IPS DF 4.7 (cell line): ENCODE measurements at regions not wholly inside any gene's neighbourhood (a gene's known extent, or its start where the extent isn't known, plus 50 kb on each side); places are given as distances from the start of the nearest gene placed in this dataset.
A peak's percentile ranks its signal among the peaks of the same experiment; 100 is the strongest.
"Not testable (repeated sequence)": the region's sequence is repeated elsewhere in the genome, so short reads cannot be mapped to it uniquely, and the experiment has no call there.

Experiments used
- DNase-seq: peaks from one replicate; pipeline ENCODE4 v3.0.0-alpha.2; 2013; ENCODE audit warnings: low spot score; ENCODE audit errors: extremely low read depth

DNA sequence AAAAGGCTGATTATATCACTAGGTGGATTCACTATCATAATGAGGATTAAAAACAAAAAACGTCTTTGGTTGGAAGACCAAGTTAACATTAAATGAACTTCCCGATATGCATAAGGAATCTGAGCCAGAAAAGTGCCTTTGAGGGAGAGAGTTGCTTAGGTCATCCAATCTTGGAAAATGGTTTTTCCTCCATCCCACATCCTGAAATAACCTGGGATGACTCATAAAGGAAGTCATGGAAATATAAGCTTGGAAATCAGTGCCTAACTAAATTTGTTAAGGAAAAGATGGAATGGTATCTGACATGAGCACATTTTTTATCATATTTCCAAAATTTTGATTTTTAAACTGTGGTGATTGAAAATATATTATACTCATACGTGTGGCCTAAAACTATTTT, 66.0 kb downstream of the KBTBD8 start:
- DNase-seq, result no peak

DNA sequence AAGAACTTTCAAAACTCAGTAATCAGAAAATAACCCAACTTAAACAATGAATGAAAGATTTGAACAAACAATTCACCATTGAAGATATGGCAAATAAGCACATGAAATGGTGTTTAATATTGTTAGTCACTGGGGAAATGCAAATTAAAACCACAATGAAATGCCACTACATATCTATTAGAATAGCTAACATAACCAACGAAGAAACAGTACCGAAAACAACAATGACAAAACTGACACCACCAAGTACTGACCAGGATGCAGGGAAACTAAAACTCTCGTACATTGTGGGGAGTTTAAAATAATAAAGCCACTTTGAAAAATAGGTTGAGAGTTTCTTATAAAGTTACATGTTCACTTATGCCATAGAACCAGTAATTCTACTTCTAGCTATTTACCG, 69.1 kb downstream of the KBTBD8 start:
- DNase-seq, result no peak

DNA sequence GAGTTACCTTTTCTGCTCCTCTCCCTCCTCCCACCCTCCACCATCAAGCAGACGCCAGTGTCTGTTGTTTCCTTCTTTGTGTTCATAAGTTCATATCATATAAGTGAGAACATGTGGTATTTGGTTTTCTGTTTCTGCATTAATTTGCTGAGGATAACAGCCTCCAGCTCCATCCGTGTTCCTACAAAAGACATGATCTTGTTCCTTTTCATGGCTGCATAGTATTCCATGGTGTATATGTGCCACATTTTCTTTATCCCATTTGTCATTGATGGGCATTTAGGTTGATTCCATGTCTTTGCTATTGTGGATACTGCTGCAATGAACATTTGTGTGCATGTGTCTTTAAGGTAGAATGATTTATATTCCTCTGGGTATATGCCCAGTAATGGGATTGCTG, 74.5 kb downstream of the KBTBD8 start:
- DNase-seq, result not testable (repeated sequence)

DNA sequence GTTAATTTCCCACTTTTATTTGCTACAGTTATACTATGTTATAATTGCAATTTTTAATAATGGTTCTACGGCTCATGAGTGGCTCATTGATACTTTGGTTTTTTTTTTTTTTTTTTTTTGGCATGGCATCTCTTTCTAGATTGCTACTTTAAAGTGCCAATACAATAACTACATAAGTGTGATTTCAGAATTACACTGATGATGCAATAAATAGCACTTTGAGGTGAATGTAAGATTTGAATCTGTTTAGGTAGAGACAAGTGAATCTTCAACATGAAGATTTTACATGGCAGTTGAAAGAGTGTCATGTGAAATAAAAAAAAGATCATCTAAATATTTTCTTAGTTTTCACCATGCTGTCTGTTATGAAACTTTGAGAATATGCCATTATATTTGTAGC, 75.7 kb downstream of the KBTBD8 start:
- no peak for DNase-seq

DNA sequence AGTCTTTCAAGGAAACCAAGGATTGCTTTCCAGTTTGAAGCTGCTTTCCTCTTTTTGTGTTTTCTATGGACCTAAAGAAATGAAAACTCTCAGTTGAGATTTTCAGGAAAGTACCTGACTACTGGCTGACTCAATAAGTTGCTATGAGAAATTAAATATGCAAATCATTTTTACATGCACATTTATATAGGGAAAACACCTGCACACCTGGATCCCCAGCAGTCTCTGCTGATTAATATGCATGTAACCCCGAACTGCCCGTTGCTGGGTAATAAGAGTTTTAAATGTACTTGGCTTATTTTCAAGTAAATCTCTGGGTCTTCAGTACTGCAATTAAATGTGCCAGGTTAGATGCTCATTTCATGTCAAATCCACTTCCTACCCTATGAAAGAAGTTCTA, 77.2 kb downstream of the KBTBD8 start:
- no peak for DNase-seq

DNA sequence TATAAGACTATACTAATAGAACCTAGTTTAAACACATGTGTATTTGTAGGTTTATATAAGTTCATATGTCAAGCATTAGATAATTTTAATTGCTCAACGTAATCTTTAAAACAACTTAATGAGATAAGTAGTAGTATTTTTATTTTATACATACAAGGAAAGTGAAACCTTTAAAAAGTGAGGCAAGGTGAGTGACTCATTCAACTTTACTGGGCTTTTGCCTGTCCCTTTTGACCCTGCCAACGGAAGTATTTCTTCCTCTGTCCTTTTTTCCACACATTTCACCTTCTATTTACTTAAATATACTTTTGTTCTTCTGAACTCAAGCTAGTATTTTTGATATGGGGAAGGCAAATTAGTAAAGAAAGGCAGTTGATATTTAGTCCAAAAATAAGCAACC, 78.5 kb downstream of the KBTBD8 start:
- DNase-seq, result no peak

DNA sequence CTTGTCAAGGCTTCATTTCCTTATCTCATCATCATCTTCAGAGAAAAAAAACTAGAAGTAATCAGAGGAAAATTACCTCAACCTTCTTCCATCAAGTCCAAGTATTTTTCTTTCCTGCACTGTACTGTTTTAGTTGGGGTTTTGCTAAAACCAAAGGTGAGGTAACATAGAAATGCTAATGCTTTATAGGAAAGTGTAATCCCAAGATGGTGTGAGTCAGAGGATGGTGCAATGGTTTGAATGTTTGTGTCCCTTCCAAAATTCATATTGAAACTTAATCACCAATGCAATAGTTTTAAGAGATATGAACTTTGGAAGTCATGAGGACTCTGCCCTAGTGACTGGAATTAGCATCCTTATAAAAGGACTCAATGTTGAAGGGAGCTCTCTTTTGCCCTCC, 79.5 kb downstream of the KBTBD8 start:
- no peak for DNase-seq

DNA sequence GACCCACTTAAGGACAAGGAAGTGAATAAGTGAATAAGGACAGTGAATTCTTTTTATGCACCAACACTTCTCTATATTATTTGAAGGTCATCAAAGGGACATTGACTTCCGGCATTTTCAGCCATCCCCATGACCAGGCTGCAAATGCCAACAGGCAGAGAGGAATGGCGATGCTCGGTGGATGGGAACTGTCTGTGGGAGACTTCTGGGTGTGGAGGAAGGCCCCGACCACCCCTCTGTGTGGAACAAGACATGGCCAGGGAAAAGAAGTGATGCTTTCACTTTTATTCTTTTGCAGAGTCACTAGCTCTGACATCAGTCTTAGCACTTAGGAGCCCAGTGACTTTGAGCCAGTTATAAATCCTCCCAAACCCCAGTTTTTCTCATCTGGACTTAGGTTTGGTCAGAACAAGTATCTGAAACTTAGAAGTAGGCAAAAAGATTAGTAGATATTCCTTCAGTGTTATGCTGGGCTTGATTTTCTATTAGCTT, 84.5 kb downstream of the KBTBD8 start:
- DNase-seq, result no peak

DNA sequence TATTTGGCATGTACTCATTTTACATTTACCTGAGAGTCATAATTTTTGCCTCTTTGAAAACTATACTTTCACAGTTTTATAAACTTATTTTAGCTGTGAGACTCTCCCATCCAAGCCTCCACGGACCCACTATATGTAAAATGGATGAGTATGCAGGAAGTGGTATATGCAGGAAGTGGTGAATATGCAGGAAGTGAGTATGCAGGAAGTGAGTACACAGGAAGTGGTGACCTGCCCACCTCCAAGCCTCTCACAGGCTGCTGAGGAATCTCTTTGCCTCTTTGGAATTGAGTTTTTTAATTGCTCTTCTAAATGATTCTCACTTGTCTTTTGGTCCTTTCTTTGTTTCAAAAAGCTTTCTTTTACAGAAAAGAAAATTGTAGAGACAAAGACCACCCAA, 85.2 kb downstream of the KBTBD8 start:
- no peak for DNase-seq

DNA sequence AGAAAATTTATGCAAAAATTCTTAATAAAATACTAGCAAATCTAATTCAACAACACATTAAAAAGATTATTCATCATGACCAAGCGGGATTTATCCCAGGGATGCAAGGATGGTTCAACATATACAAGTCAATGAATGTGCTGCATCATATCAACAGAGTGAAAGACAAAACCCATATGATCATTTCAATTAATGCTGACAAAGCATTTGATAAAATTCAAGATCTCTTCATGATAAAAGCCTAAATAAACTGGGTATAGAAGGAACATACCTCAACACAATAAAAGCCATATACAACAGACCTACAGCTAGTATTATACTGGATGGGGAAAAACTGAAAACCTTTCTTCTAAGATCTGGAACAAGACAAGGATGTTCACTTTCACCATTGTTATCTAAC, 89.7 kb downstream of the KBTBD8 start:
- DNase-seq, result no peak

DNA sequence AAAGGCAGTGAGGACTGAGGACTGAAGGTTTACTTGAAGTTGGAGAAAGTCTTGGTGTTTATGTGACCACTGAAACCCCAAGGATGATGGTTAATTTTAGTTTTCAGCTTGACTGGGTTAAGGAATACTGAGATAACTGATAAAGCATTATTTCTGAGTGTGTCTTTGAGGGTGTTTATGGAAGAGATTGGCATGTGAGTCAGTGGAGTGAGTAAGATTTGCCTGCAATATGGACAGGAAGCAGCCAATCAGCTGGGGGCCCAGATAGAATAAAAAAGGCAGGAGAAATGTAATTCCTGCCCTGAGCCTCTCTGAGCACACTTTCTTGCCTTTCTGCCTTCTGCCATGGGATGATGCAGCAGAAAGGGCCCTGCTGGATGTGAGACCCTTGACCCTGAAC, 92.4 kb downstream of the KBTBD8 start:
- no peak for DNase-seq

DNA sequence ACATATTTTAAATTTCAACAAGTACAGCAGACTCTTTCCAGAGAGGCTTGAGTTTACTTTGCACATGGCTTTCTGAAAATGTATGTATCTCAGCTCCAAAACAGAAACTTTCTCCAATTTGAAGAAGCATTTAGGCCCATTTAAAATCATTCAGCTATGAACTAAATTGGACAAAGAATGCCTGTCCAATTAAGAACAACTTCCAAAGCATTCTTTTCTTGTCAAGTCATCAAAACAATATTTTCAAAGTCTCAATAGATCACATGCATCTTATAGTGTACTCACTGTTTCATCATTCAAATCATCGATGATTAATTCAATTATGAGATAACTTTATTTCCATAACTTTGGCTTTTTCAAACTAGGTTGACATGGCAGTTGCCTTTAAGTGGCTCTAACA, 95.2 kb downstream of the KBTBD8 start:
- DNase-seq, result no peak

DNA sequence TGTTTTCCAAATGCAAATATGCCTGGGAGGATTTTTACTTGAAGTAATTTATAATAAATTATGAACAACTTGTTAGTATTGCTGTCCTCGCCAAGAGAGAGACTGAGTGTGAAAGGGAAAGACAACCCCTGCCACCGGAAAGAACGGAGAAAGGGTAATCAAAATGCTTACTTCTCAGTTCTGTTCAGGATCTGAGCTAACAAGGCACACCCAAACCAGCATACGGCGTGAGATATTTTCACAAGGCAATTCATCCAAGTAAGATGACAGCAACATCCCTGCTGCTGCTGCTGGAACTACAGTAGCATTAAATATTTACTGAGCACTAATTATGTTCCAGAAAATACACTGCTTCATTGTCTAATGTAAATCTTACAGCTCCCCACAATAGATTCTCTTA, 96.1 kb downstream of the KBTBD8 start:
- DNase-seq, result no peak

DNA sequence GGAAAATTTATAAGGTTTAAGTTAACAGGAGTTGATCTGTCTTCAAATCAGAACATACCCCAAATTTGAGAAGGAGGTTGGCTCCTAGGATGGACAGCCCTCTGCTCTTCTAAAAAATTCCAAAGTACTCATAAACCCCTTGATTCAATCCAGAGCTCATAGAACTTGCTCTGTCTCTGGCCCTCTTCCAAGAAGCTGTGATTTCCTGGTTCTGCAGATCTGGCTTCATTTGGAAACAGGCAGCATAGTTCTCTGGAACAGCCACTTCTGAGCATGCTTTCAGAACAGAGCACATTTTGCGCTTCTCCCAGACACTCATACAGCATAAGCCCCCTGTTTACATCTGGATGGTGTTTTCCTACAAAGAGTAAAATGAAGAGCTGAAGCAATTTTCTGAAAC, 96.7 kb downstream of the KBTBD8 start:
- DNase-seq, result no peak

DNA sequence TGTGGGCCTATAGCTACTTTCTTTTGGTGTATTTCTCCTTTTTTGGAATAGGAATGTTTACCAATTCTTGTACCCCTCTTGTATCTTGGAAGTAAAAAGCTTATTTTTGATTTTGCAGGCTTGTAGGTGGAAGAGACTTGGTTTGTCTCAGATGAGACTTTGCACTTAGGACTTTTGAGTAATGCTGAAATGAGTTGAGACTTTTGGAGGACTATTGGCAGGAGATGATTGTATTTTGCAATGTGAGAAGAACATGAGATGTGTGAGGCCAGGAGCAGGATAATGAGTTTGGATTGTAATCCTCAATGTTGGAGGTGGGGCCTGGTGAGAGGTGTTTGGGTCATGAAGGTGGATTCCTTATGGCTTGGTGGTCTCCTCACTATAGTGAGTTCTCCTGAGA, 106.3 kb downstream of the KBTBD8 start:
- DNase-seq, result no peak

DNA sequence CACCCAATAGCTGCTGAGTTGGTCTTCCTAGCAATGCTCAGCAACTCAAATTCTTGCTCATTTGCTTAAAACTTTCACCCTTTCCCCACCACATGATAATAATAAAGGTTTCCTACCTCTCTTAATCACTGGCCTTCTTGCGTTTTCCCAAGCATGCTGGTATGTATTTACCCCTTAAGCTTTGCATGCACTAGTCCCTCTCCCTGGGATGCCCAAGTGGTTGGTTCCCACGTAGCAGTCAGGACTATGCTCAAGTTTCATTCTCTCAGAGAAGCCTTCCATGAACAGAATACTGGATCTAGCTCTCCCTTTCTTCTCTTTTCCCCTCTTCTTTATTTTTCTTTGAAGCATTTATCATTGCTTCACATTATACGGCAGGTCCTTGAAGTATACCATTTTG, 108.8 kb downstream of the KBTBD8 start:
- DNase-seq, result no peak

DNA sequence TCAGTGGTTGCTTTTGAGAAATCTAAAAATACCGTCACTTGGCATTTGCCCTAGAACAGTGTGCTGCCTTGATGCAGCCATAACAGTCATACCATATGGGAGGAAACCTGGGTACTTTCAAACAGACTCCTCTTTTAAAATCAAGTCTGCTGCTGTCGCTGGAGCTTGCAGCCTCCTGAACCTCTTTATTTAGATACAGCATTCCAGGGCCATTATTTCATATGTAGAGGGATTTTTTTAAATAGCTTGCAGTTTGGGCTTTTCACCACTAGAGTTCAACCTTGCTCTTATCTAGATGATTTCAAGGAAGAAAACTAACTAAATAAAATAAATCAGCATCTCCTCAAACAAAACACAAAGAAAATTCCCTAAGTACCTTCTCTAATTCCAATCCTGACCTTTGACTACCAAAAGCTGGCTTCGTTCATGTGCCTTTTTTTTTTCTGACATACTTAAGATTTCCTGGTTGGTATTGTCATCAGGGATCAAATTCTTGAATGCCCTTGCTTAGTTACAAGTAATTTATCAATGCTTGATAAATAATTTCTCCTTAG, 111.6 kb downstream of the KBTBD8 start:
- peak; percentile 68 for DNase-seq

DNA sequence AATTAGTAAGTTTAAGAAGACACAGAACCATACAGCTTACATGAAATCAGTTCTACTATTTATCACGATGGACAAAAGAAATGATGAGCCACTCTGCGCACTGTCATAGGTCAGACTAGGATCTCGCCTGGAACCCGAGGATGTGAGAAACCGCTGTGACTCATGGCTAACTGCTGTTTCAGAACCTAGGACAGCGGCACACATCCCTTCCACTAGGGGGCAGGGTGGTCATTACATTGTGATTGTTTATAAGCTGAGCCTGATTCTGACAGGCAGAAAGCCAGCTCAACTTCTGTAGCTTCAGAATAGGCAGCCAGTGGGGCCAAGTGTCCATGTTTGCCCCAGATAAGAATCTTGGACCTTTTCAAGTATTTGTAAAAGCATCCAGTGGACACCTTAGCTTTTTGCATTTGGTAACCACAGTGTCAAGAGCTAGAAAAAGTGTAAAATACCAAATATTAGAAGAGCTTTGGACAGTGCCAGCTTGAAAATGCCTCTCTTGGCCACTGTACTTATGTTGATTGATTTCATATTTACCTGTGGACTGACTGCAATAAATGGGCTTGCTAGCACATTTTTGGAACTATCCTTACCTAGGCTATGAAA, 115.8 kb downstream of the KBTBD8 start:
- peak; percentile 64 for DNase-seq

DNA sequence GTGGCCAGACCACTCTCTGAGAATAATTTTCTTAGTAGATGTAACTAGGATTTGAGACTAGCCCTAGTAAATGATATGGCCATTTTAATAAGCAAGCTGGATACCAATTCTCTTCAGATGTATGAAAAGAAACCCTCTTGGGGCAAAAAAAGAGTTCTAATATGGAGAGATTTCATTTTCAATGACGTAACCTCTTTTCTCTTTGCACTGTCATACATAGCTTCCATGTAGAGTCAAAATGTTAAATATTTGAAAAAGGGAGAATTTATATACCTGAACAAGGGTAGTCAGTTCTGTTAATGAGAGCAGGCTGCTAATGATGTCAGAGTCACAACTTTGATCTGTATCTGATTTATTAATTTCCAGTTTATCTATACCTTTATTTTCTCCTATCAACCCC, 120.0 kb downstream of the KBTBD8 start:
- no peak for DNase-seq

DNA sequence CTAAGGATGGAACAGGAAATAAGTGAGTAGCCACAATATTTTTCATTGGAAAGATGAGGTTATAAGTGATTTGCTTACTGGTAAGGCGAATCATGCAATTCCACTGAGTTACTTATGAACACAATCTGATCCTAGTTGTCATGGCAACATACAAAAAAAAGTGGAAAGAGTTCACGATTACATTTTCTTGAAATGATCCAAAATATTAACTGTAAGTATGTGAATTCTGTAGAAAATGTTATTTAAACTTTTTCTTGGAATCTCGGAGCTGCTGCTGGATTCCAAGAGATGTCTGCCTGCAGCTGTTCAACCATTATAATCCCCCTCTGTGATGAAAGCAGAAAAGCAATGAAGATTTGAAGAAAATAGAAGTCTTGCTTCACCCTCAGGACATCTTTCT, 120.5 kb downstream of the KBTBD8 start:
- no peak for DNase-seq

DNA sequence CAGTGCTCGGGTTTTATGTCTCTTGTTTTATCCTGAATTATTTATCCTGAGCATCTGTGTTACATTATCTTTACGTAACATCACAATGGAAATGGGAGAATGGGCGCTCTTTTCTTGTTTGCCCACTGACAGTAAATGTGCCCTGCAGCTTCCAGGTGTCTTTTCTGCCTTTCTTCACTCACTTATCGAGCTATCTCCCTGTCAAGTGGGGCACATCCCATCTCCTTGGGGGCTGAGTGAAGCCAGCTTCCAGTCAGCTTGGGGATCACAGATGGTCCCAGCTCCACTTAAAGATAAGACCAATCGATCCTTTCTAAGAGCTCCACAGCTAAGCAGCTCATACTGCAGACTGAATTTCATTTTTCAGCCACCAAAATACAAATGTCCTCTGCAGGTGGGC, 125.8 kb downstream of the KBTBD8 start:
- no peak for DNase-seq

DNA sequence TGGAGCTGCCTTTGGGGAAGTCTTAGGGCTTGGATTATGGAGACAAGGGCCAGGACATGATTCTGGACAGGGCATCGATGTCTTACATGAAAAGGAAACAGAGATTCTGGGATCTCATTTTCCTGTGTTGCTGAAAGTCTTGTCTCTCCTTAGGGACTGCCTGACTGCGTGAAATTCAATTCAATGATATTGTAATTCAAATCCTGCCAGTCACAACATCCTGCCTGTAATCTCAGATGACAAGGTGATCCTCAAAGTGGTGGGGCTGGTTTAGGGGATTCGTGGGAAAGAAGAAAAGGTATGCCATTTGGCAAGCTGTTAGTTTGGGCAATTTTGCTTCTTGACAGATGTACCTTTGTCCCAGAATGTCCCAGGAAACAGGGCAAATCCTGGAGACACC, 129.1 kb downstream of the KBTBD8 start:
- no peak for DNase-seq

DNA sequence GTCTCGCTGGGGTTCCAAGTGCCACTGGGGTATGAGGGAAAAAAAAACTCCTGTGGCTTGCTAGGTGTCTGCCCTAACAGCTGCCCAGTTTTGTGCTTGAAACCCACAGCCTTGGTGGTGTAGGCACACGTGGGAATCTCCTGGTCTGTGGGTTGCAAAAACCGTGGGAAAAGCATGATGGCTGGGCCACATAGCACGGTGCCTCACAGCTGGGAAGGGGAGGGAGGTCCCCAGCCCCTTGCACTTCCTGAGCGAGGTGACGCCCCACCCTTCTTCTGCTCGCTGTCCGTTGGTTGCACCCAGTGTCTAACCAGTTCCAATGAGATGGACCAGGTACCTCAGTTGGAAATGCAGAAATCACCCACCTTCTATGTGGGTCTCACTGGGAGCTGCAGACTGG, 144.3 kb downstream of the KBTBD8 start:
- DNase-seq, result no peak

DNA sequence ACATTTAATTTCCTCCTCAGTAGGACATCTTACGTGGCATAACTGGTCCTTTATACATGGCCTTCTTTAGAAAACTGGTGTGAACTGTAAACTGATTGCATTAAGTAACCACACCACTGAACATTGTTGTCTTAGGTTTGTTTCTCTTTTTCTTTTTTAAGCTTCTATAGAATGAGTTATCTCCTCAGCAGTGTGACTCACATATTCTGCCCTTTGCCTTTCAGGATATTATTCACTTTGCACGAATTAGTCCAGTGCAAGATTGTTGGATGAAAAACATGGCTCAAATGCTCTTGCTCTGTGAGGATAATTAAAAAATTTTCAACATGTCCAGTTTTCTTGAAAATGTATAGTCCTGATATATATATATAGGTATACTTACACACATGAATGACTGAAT, 147.6 kb downstream of the KBTBD8 start:
- no peak for DNase-seq
